LNCAP (cell line): ENCODE measurements at regions not wholly inside any gene's neighbourhood (a gene's known extent, or its start where the extent isn't known, plus 50 kb on each side); places are given as distances from the start of the nearest gene placed in this dataset.

Source experiments
- TF ChIP-seq, protein P1 (sequence below): fragments of 450-650 bp; IDR thresholded peaks from 2 replicates; pipeline ENCODE4 v1.5.1; 2017; ENCODE audit warnings: mild to moderate bottlenecking

DNA sequence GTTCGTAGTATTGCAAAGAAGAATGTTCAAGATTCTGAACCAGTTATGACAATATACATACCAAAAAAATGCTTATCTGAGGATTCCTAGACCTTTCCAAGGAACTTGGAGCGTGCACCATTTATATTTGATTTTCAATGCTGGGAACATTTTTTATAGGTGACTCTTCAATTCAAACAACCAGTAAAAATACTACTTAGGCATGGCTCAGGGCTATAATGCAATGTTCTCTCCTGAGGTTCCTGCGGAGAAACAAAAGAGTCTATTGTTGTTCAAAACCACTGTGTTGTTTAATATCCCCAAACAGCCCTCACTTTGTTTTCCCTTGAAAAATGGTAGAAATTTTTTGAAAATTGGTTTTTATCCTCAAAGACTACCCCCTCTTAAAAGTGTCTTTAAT is 335.7 kb upstream of the IZUMO3 start:
- TF ChIP-seq, protein P1, sequence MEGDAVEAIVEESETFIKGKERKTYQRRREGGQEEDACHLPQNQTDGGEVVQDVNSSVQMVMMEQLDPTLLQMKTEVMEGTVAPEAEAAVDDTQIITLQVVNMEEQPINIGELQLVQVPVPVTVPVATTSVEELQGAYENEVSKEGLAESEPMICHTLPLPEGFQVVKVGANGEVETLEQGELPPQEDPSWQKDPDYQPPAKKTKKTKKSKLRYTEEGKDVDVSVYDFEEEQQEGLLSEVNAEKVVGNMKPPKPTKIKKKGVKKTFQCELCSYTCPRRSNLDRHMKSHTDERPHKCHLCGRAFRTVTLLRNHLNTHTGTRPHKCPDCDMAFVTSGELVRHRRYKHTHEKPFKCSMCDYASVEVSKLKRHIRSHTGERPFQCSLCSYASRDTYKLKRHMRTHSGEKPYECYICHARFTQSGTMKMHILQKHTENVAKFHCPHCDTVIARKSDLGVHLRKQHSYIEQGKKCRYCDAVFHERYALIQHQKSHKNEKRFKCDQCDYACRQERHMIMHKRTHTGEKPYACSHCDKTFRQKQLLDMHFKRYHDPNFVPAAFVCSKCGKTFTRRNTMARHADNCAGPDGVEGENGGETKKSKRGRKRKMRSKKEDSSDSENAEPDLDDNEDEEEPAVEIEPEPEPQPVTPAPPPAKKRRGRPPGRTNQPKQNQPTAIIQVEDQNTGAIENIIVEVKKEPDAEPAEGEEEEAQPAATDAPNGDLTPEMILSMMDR: no peak

DNA sequence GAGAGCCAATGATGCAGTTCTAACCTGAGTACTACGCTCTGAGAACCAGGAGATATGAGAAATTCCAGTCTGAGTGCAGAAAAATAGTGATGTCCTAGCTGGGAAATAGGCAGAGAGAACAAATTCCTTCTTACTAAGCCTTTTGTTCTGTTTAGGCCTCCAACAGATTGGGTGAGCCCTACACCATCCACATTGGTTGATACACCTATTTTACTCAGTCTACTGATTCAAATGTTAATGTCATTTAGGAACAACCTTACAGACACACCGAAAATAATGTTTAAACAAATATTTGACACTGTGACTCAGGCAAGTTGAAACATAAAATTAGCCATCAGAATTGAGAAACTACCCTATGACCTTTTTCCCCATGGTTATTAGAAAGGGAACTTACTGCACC is 333.9 kb upstream of the IZUMO3 start:
- TF ChIP-seq, protein P1: no peak

DNA sequence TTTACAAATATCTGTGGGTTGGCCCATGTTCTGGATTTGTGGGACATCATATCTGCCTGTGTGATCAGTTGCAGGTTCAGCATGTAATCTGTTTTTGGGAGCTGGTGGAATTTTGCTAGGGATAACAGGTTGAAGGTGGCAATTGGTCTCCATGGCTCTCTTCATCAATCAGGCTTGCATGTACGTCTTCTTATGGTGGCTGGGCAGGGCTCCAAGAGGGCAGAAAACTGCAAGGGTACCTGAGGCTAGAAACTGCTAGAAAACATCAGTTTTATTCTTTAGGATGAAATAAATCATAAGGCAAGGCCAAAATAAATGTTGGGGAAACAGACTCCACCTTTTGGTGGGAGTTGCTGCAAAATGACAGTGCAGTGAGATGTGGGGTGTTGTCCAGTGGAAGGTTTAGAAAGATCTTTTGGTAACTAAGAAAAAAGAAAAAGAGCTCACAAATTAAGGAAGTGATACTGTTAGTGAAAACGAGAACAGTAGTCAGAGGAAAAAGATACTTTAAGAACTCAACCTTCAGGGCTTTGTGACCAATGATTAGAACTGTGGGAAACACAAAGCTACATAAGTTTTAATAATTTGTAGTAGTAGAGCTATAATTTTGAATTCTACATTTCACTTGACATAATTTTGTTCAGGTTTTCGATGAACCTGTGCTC is 300.7 kb upstream of the IZUMO3 start:
- TF ChIP-seq, protein P1: no peak

DNA sequence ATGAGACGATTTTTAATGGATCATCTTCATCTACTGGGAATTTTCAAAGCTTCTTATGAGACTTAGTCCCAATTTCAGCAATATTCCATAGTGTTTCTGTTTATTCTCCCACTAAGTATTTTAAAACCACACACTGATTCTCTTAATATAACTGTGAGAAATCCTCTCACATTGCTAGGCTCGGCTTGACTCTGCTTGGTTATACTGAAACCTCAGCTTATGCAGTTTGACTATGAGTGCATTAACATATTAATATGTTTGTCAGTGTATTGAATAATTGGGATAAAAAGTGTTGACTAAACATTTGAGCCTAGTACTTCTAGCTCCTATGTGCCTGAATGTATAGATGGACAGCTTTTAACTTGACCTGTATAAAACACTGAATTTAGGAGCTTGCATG is 298.5 kb upstream of the IZUMO3 start:
- TF ChIP-seq, protein P1: no peak

DNA sequence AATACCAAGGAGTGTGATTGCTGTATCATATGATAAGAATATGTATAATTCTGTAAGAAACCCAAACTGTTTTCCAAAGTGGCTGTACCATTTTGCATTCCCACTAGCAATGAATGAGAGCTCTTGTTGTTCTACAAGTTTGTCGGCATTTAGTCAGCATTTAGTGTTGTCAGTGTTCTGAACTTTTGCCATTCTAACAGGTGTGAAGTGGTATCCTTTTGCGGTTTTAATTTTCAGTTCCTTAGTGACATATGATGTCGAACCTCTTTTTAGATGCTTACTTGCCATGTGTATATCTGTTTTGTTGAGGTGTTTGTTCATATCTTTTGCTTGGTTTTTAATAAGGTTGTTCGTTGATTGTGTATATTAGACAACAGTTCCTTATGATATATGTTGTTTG is 296.3 kb upstream of the IZUMO3 start:
- TF ChIP-seq, protein P1: no peak

DNA sequence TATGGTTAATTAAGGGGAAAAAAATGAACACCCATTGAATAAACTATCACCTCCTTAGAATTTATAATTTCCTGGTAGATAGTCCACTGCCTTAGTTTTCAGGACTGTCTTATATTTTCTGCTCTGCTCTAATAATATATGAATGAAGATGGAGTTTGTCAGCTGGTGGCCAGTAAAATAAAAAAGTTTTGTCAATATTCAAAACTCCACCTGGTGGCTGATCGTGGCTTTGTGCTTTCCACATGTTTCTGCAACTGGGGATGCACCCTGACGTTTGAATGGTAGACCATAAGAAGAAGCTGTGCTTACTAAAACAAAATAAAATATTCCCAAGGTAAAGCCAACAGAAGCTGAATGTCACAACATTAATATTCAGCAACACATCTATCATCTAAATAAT is 286.6 kb upstream of the IZUMO3 start:
- TF ChIP-seq, protein P1: peak; percentile 43

DNA sequence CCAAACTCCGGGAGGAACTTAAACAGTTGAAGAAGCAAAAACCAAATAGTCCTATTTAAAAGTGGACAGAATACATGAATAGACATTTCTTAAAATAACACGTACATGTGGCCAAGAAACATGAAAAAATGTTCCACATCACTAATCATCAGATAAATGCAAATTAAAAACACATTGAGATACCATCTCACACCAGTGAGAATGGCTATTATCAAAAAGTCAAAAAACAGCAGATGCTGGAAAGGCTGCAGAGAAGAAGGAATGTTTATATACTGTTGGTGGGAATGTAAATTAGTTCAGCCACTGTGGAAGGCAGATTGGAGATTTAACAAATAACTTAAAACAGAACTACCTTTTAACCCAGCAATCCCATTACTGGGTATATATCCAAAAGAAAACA is 283.0 kb upstream of the IZUMO3 start:
- TF ChIP-seq, protein P1: no peak

DNA sequence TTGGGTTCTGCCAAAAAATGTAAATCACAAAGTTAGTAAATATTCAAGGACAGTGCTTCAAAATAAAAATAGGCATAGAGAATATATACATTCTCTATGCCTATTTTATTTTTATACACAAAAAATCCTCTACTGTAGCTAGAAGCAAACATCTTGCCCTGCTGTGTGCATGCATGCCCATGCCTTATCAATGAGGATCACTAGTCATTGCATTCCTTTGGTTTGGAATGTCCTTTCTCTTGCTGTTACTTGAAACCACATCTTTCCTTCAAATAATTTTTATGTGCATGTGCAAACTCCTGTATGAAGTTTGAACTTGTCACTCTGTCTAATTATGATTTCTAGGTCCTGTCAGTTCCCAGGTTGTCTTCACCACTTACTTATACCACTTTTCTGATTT is 278.9 kb upstream of the IZUMO3 start:
- TF ChIP-seq, protein P1: no peak
